ENCODE measurements at regions not wholly inside any gene's neighbourhood (a gene's known extent, or its start where the extent isn't known, plus 50 kb on each side); places are given as distances from the start of the nearest gene placed in this dataset.
"Not testable (repeated sequence)": the region's sequence is repeated elsewhere in the genome, so short reads cannot be mapped to it uniquely, and the experiment has no call there.

DNA sequence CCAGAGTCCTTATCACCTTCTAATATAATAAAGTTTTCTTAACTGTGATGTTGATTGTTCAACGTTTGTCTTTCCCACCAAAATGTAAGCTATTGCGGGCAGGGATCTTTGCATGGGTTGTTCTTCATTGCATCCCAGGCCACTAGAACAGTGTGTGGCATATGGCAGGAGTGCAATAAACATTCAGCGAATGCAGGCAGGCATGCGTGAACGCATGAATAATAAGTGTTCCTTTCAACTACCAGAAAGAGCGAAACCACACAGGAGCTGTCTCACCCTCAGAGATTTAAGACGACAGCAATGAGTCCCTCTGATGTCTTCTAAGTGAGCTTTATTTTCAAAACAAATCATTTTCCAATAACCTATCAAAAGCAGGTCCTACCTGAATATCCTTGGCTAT lies 2693.1 kb upstream of the TPTE start:
- not testable (repeated sequence) for TF ChIP-seq POLR2A (IDR thresholded peaks at IDR 0.05)
- TF ChIP-seq, protein P1, sequence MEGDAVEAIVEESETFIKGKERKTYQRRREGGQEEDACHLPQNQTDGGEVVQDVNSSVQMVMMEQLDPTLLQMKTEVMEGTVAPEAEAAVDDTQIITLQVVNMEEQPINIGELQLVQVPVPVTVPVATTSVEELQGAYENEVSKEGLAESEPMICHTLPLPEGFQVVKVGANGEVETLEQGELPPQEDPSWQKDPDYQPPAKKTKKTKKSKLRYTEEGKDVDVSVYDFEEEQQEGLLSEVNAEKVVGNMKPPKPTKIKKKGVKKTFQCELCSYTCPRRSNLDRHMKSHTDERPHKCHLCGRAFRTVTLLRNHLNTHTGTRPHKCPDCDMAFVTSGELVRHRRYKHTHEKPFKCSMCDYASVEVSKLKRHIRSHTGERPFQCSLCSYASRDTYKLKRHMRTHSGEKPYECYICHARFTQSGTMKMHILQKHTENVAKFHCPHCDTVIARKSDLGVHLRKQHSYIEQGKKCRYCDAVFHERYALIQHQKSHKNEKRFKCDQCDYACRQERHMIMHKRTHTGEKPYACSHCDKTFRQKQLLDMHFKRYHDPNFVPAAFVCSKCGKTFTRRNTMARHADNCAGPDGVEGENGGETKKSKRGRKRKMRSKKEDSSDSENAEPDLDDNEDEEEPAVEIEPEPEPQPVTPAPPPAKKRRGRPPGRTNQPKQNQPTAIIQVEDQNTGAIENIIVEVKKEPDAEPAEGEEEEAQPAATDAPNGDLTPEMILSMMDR (IDR thresholded peaks at IDR 0.05), result not testable (repeated sequence)
